Stomach (tissue), 4 donors: ENCODE measurements at regions not wholly inside any gene's neighbourhood (a gene's known extent, or its start where the extent isn't known, plus 50 kb on each side); places are given as distances from the start of the nearest gene placed in this dataset.

Experiments used
- EP300 ChIP-seq: sonication (generic); formaldehyde crosslinking; IDR thresholded peaks from one replicate; pipeline ENCODE4 v1.6.1; 2017; ENCODE audit warnings: antibody characterized with exemption
- POLR2A ChIP-seq, 4 donors: fragments of 450-650 bp; IDR thresholded peaks; one replicate each; pipeline ENCODE4 v1.6.1; 2016; ENCODE audit warnings: antibody characterized with exemption in 4 of 4, control low read depth in 2 of 4, mild to moderate bottlenecking in 1 of 4, moderate library complexity in 1 of 4
- POLR2AphosphoS5 ChIP-seq, 3 donors: sonication (generic); formaldehyde crosslinking; IDR thresholded peaks; one replicate each; pipeline ENCODE4 v1.6.1; 2016; ENCODE audit warnings: antibody characterized with exemption in 3 of 3
- TF ChIP-seq, protein P1 (sequence below), 7 experiments: fragments of 450-650 bp in 4 of 7; fragments of 200-600 bp in 3 of 7; sonication (generic) in 3 of 7; IDR thresholded peaks; one replicate each; pipeline ENCODE4 v1.5.1; 2016 to 2019; ENCODE audit warnings: antibody characterized with exemption in 7 of 7, control low read depth in 2 of 7, mild to moderate bottlenecking in 1 of 7

DNA sequence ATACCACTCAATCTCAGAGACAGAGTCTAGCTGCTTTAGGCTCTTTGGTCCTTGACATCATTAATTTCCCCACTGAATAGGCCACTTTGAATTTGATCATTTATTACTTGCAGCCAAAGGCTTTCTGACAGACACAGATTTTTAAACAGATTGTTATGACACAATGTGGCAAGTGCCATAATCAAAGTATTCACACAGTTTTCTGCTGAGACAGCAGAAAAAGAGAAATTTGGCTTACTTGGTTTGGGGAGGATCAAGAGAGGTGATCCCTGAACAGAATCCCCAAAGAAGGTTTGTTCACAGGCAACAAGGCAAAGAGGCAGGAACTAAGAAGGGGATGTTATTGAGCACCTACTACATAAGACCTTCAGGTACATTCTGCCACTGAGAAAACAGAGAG is 138.0 kb upstream of the TOP1 start:
- TF ChIP-seq EP300 = no peak
- TF ChIP-seq, protein P1, sequence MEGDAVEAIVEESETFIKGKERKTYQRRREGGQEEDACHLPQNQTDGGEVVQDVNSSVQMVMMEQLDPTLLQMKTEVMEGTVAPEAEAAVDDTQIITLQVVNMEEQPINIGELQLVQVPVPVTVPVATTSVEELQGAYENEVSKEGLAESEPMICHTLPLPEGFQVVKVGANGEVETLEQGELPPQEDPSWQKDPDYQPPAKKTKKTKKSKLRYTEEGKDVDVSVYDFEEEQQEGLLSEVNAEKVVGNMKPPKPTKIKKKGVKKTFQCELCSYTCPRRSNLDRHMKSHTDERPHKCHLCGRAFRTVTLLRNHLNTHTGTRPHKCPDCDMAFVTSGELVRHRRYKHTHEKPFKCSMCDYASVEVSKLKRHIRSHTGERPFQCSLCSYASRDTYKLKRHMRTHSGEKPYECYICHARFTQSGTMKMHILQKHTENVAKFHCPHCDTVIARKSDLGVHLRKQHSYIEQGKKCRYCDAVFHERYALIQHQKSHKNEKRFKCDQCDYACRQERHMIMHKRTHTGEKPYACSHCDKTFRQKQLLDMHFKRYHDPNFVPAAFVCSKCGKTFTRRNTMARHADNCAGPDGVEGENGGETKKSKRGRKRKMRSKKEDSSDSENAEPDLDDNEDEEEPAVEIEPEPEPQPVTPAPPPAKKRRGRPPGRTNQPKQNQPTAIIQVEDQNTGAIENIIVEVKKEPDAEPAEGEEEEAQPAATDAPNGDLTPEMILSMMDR (IDR thresholded peaks at IDR 0.05) = no peak
- no peak for TF ChIP-seq POLR2A (IDR thresholded peaks at IDR 0.05)
- no peak for TF ChIP-seq POLR2AphosphoS5 (IDR thresholded peaks at IDR 0.05)
